ENCODE measurements at regions not wholly inside any gene's neighbourhood (a gene's known extent, or its start where the extent isn't known, plus 50 kb on each side); places are given as distances from the start of the nearest gene placed in this dataset.

DNA sequence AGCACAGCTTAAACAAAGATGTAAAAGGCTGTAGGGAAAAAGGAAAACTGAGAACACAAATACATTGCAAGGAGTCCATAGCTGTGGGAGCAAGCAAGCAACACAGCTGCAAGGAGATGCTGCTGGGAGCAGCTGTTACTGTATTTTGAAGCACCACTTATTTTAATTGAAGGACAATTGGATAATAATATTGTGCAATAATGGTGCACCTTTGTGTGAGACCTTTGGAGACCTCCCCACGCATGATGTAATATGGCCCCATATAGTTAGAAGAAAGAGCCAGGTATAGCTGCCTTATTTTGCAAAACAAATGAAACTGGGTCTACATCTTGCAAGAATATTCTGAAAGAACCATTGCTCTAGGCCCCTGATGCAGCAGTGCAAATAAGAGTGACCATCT, 191.1 kb upstream of the KIRREL3 start:
- DNase-seq (ENCODE audit: low spot score) (no peak), ATAC-seq (ENCODE audit: insufficient number of reproducible peaks, low FRiP score, low read depth) (no peak)
- Histone ChIP-seq H3K27ac (no peak overlapping the region), H3K9me3 (no peaks in the 10 kb centered on the region), H3K4me3 (no peak overlapping the region), H3K4me1 (ENCODE audit: control insufficient read depth in 1 of 2, low read depth in 2 of 2) (no peaks in the 10 kb centered on the region), H3K27me3 (replicated peaks; ENCODE audit: insufficient read depth) (no peaks in the 10 kb centered on the region), H3K36me3 (no peaks in the 10 kb centered on the region)
- TF ChIP-seq, protein P1, sequence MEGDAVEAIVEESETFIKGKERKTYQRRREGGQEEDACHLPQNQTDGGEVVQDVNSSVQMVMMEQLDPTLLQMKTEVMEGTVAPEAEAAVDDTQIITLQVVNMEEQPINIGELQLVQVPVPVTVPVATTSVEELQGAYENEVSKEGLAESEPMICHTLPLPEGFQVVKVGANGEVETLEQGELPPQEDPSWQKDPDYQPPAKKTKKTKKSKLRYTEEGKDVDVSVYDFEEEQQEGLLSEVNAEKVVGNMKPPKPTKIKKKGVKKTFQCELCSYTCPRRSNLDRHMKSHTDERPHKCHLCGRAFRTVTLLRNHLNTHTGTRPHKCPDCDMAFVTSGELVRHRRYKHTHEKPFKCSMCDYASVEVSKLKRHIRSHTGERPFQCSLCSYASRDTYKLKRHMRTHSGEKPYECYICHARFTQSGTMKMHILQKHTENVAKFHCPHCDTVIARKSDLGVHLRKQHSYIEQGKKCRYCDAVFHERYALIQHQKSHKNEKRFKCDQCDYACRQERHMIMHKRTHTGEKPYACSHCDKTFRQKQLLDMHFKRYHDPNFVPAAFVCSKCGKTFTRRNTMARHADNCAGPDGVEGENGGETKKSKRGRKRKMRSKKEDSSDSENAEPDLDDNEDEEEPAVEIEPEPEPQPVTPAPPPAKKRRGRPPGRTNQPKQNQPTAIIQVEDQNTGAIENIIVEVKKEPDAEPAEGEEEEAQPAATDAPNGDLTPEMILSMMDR (IDR thresholded peaks at IDR 0.05): no peak

DNA sequence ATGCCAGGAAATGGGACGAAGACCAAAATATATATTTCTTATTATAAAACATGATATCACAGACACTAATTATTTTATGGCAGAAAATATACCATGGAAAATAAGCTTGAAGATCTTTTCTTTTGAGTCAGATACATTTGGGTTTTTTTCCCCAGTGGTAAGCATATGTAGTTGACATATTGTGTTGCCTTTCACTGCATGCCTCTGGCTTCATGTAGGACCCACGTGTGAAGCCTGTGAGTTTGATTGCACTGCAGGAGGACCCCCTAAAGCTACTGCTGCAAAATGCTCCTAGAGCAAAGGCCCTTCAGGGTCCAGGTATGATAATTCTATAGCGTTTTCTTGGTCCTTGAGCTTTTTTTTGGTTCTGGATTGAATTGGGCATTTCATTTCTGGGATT, 190.7 kb upstream of the KIRREL3 start:
- no peak for ATAC-seq (ENCODE audit: insufficient number of reproducible peaks, low FRiP score, low read depth)
- H3K4me3 ChIP-seq: no peak overlapping the region
- DNase-seq (ENCODE audit: low spot score): no peak
- H3K9me3 ChIP-seq: no peaks in the 10 kb centered on the region
- TF ChIP-seq, protein P1 (IDR thresholded peaks at IDR 0.05): no peak
- no peak overlapping the region for H3K27ac ChIP-seq
- no peaks in the 10 kb centered on the region for H3K27me3 ChIP-seq (replicated peaks; ENCODE audit: insufficient read depth)
- H3K4me1 ChIP-seq (ENCODE audit: control insufficient read depth in 1 of 2, low read depth in 2 of 2): no peaks in the 10 kb centered on the region
- no peaks in the 10 kb centered on the region for H3K36me3 ChIP-seq

DNA sequence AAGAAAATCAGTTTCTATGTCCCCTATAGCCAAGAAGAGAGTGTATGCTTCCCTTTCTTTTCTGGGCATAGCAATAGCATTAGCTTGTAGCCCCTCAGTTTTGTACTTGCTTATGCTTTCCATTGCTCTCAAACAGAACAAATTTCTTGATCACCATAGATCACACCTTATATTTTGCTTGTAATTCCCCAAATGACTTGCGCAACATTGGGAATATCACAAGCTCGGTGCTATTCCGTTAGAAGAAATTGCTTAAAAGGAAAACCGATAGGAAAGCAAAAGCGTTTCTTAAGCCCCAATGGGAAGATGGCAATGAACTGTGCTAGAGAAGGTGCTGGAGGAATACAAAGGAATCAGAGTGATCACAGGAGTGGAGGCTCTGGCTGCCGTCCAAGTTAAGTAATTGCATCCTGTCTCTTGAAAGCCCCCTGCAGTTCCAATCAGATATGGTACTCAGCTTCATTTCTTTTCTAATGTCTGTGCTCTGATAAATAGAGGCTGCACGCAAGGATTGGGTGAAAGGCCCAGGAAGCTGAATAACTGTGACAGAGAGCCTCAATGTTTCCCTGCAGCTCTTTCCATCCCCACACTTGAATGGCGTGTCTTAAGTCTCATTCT, 182.1 kb upstream of the KIRREL3 start:
- DNase-seq (ENCODE audit: low spot score): no peak
- Histone ChIP-seq H3K36me3 (no peaks in the 10 kb centered on the region), H3K4me3 (no peak overlapping the region), H3K9me3 (no peaks in the 10 kb centered on the region), H3K27me3 (replicated peaks; ENCODE audit: insufficient read depth) (no peaks in the 10 kb centered on the region), H3K4me1 (ENCODE audit: control insufficient read depth in 1 of 2, low read depth in 2 of 2) (no peaks in the 10 kb centered on the region), H3K27ac (no peak overlapping the region)
- ATAC-seq (ENCODE audit: insufficient number of reproducible peaks, low FRiP score, low read depth): no peak
- TF ChIP-seq, protein P1 (IDR thresholded peaks at IDR 0.05): no peak

DNA sequence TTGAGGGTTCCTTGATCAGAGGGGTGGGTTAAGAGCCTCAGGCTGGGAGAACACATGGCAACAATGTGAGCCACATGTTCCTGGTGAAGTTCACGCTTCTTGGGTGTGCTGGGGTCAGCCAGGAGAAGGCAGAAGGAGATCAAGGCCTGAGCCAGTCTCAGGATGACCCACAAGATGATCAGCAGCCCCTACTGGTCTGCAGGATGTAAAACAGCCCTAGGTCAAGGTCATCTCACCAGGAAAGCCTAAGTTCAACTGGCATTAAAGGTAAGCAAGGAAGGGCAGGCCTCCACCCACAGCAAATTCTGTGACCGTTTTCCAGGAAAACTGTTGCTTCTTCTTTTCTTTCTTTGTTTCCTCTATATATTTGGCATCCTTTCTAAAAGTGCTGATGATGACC, 156.7 kb upstream of the KIRREL3 start:
- ATAC-seq (ENCODE audit: insufficient number of reproducible peaks, low FRiP score, low read depth) (no peak), DNase-seq (ENCODE audit: low spot score) (no peak)
- Histone ChIP-seq H3K4me1 (ENCODE audit: control insufficient read depth in 1 of 2, low read depth in 2 of 2) (no peaks in the 10 kb centered on the region), H3K9me3 (no peaks in the 10 kb centered on the region), H3K36me3 (no peaks in the 10 kb centered on the region), H3K27ac (no peak overlapping the region), H3K4me3 (no peak overlapping the region), H3K27me3 (replicated peaks; ENCODE audit: insufficient read depth) (no peaks in the 10 kb centered on the region)
- TF ChIP-seq, protein P1 (IDR thresholded peaks at IDR 0.05): no peak

DNA sequence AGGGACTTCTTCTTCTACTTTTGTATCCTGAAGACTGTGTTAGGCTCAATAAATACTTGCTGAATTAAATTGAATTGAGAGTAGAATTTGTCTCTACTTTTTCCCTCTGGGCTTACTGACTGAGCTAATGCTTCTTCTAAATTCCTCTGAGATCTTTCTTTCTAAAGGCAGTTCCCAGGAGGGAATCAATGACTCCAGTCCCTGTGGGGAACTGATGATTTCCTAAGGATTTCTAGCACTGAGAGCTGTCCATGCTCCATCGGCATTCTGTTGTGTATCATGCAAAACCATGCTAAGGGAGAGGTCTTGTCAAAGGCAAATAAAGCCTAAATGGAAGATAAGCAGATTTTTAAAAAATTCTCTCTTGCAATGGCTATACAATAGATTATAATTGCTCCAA, 148.8 kb upstream of the KIRREL3 start:
- ATAC-seq (ENCODE audit: insufficient number of reproducible peaks, low FRiP score, low read depth): no peak
- DNase-seq (ENCODE audit: low spot score): no peak
- no peak overlapping the region for H3K4me3 ChIP-seq
- no peaks in the 10 kb centered on the region for H3K36me3 ChIP-seq
- no peaks in the 10 kb centered on the region for H3K27me3 ChIP-seq (replicated peaks; ENCODE audit: insufficient read depth)
- TF ChIP-seq, protein P1 (IDR thresholded peaks at IDR 0.05): no peak
- no peak overlapping the region for H3K27ac ChIP-seq
- no peaks in the 10 kb centered on the region for H3K9me3 ChIP-seq
- H3K4me1 ChIP-seq (ENCODE audit: control insufficient read depth in 1 of 2, low read depth in 2 of 2): no peaks in the 10 kb centered on the region
